BLaER1 treated with 17β-estradiol and CSF1 and Interleukin-3, amounts not matched to agents 10 nM and 100 nM (cell line): ENCODE measurements at regions not wholly inside any gene's neighbourhood (a gene's known extent, or its start where the extent isn't known, plus 50 kb on each side); places are given as distances from the start of the nearest gene placed in this dataset.

Experiments used
- H3K27ac ChIP-seq, 11 experiments: shearing (Covaris generic); formaldehyde crosslinking; 2 replicates each; pipeline ENCODE4 v1.8.1; 2022
- H3K27me3 ChIP-seq, 11 experiments: shearing (Covaris generic); formaldehyde crosslinking; 2 replicates each; pipeline ENCODE4 v1.8.1; 2022
- H3K36me3 ChIP-seq, 11 experiments: shearing (Covaris generic); formaldehyde crosslinking; 2 replicates each; pipeline ENCODE4 v1.8.1; 2022
- H3K4me1 ChIP-seq, 10 experiments: shearing (Covaris generic); formaldehyde crosslinking; 2 replicates each; pipeline ENCODE4 v1.8.1; 2022
- H3K4me2 ChIP-seq, 11 experiments: shearing (Covaris generic); formaldehyde crosslinking; 2 replicates each; pipeline ENCODE4 v1.8.1; 2022
- H3K4me3 ChIP-seq, 10 experiments: shearing (Covaris generic); formaldehyde crosslinking; 2 replicates each; pipeline ENCODE4 v1.8.1; 2022
- H3K9ac ChIP-seq, 11 experiments: shearing (Covaris generic); formaldehyde crosslinking; 2 replicates each; pipeline ENCODE4 v1.8.1; 2022
- H3K9me3 ChIP-seq, 11 experiments: shearing (Covaris generic); formaldehyde crosslinking; replicated peaks in 1 of 11; 2 replicates each; pipeline ENCODE4 v1.8.1; 2022
- H4K20me1 ChIP-seq, 11 experiments: shearing (Covaris generic); formaldehyde crosslinking; 2 replicates each; pipeline ENCODE4 v1.8.1; 2022
- Cebpa-rat ChIP-seq, 11 experiments: shearing (Covaris generic); IDR thresholded peaks; 2 replicates each; pipeline ENCODE4 v1.8.1; 2022

DNA sequence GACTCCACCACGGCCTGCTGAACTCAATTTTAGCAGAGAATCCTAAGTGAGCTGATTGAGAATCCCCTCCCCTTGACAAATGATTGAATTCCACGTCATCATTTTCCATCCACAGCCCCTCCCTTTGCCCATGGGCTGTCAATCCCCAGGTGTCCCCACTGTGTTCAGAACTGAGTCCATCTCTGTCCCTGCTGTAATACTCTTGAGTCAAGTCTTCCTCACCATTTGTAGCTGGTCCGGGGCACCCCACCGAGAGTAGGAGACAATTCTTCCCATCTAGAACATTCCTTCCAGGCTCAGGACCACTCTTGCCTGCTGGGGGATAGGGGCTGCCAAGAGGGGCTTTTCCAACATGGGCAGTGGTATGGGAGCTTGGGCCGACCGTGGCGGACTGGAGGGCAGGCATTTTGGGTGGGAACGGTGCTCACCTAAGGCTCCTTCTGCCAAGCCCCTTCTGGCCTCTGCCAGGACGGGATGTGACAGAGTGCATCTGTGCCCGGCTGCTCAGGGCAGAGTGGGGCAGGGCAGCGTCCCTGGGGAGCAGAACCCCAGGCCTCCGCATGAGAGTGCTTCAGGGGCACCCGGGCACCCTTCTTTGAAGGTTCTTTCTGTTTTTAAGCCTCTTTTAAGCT is 218.1 kb upstream of the RTL1 start:
- H3K9ac ChIP-seq = peak overlapping the region; percentile 79 to 91 (median 87)
- H3K4me3 ChIP-seq = peak overlapping the region; percentile 16 to 71 (median 60); a peak in 18 of 20 replicates
- no peaks in the 10 kb centered on the region for H4K20me1 ChIP-seq
- H3K4me2 ChIP-seq = peak overlapping the region; percentile 75 to 98 (median 93)
- no peaks in the 10 kb centered on the region for H3K9me3 ChIP-seq
- no peaks in the 10 kb centered on the region; a peak in 1 of 22 replicates for H3K36me3 ChIP-seq
- H3K27me3 ChIP-seq = no peaks in the 10 kb centered on the region
- TF ChIP-seq Cebpa-rat (IDR thresholded peaks at IDR 0.05) = no peak
- H3K27ac ChIP-seq = peak overlapping the region; percentile 85 to 97 (median 95)
- peaks cover 47 to 73% (median 61%) of the 10 kb centered on the region in 10 experiments for H3K4me1 ChIP-seq

DNA sequence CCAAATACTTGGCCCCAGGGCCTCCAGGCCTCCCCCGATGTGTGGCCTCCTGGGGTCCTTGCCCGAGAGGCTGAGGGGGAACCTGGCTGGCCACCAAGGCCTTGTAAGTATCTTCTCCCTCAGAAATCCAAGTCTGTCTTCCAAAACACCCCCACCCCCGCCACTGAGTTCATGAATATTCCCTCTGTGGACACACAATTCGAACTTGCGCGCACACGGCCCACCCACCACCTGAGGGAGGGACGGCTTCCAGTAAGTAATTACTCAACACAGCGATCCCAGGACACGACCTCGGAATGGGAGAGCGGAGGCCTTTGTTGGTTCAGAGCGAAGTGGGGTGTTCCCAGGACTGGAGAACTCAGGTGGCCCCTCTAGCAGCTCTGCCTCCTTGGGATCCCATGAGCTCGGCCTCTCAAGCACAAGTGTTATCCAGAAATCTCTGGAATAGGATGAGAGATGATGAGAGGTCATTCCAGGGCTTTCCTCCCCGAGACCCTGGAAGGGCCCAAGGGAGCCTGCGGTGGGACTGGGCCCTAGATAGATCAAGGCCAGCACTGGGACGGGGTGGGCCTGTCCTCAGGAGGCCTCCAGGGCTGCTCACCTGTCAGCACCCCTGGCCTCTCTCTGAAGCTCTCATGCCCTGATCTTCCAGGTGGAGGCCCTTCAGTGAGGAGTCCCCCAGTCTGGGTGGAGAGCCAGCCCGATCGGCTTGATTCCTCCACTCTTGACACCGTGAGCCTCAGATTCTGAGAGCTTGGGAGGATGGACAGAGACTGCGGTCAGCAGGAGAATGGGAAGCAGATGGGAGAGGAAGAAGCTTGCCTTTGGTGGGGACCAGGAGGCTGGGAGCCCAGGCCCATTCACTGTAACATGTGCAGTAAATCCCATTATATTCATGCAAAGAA is 219.0 kb upstream of the RTL1 start:
- Histone ChIP-seq H3K27me3 (no peaks in the 10 kb centered on the region), H3K4me2 (peak overlapping the region; percentile 75 to 98 (median 93)), H3K36me3 (no peaks in the 10 kb centered on the region), H3K9ac (peak overlapping the region; percentile 79 to 91 (median 87); a peak in 20 of 22 replicates), H4K20me1 (no peaks in the 10 kb centered on the region), H3K9me3 (no peaks in the 10 kb centered on the region), H3K27ac (peak overlapping the region; percentile 85 to 97 (median 95); a peak in 21 of 22 replicates), H3K4me1 (peaks cover 47 to 71% (median 61%) of the 10 kb centered on the region in 10 experiments), H3K4me3 (peak overlapping the region in 6 of 10 experiments; percentile 56 to 71 (median 61); a peak in 11 of 20 replicates)
- TF ChIP-seq Cebpa-rat (IDR thresholded peaks at IDR 0.05) = no peak

DNA sequence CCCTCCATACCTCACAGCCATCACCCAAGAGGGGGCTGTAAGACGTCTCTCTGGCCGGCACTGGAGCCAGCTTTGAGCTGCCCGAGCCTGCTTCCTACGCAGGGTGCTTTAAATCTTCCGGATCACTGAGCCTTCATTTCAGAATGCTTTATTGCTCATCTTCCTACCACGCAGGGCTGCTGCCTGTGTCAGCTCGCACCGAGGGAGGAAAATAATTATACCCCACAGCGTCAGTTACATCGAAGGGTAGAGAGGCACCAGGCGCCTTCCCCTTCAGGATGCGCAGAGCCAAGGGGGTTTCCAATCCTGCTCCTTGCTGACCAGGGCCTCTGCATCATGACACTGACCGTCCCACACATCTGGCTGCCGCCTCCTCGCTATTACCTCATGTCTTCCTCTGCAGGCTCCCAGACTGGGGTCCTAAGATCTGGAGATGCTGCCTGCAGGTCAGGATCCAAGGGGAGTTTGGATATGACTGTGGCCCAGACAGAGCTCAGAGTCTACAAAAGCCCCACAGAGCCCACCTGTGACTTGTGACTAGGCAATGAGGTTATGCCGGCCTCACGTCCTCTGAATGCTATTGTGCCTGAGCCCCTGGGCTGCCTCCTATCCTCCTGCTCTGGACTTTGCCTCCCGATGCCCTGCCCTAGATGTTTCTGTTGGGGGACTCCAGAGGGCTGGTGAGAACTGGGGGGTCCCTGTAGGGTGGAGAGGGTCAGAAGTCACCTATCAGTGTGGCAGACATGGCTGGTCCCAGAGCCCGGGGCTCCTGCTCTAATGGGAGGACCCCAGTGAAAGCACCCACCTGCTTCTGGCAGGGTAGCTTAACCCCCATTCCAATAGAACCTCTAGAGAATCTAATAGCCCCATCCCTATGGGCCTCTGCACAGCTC is 220.3 kb upstream of the RTL1 start:
- TF ChIP-seq Cebpa-rat (IDR thresholded peaks at IDR 0.05) = no peak
- Histone ChIP-seq H3K27me3 (no peaks in the 10 kb centered on the region), H3K4me1 (peaks cover 47 to 70% (median 60%) of the 10 kb centered on the region in 10 experiments), H3K9me3 (no peaks in the 10 kb centered on the region), H3K4me3 (no peak overlapping the region), H3K4me2 (peak overlapping the region; percentile 75 to 98 (median 93)), H3K27ac (peak overlapping the region in 6 of 11 experiments; percentile 2 to 96 (median 34); a peak in 9 of 22 replicates), H3K36me3 (no peaks in the 10 kb centered on the region), H3K9ac (peak overlapping the region in 9 of 11 experiments; percentile 5 to 90 (median 14); a peak in 9 of 22 replicates), H4K20me1 (no peaks in the 10 kb centered on the region)

DNA sequence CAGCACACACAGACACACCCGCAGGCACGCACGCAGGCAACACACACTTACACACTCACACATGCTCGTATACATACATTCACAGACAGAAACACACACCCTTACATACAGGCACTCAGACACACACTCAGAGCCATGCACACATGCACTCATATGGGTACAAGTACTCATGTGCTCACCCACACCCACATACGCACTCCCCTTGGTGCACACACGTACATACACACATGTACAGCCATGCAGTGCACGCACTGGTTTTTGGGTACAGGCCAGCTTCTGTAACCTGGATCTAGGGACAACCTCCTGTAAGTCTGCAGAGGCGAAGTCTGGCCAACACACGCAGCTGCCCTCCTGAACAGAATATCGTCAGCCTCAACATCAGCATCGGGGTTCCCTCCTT is 221.3 kb upstream of the RTL1 start:
- TF ChIP-seq Cebpa-rat (IDR thresholded peaks at IDR 0.05) = no peak
- no peak overlapping the region for H3K4me3 ChIP-seq
- H3K27ac ChIP-seq = no peak overlapping the region

GRCh38 chr14:101125313-101125712 is 221.8 kb upstream of the RTL1 start:
- Histone ChIP-seq H3K4me1 (peaks cover 43 to 66% (median 56%) of the 10 kb centered on the region in 10 experiments), H3K27ac (no peak overlapping the region), H4K20me1 (no peaks in the 10 kb centered on the region), H3K4me2 (0 out of 22 replicates have a peak overlapping the region, but pooled peaks of 1 of the 11 experiments have one; percentile 96), H3K4me3 (no peak overlapping the region), H3K9ac (no peak overlapping the region), H3K27me3 (no peaks in the 10 kb centered on the region), H3K9me3 (no peaks in the 10 kb centered on the region), H3K36me3 (no peaks in the 10 kb centered on the region)
- no peak for TF ChIP-seq Cebpa-rat (IDR thresholded peaks at IDR 0.05)

More for the DNA sequence above, 221.3 kb upstream of the RTL1 start:
- H4K20me1 ChIP-seq = no peaks in the 10 kb centered on the region
- H3K9ac ChIP-seq = no peak overlapping the region
- H3K4me1 ChIP-seq = peaks cover 47 to 70% (median 60%) of the 10 kb centered on the region in 10 experiments
- no peaks in the 10 kb centered on the region for H3K36me3 ChIP-seq
- no peaks in the 10 kb centered on the region for H3K27me3 ChIP-seq
- peak overlapping the region in 5 of 11 experiments; percentile 88 to 98 (median 93); a peak in 8 of 22 replicates for H3K4me2 ChIP-seq
- H3K9me3 ChIP-seq = no peaks in the 10 kb centered on the region

- Histone ChIP-seq H3K4me2 (no peak overlapping the region), H4K20me1 (no peaks in the 10 kb centered on the region), H3K9ac (no peak overlapping the region), H3K27ac (no peak overlapping the region), H3K27me3 (no peaks in the 10 kb centered on the region), H3K4me3 (no peak overlapping the region), H3K4me1 (peaks cover 43 to 63% (median 51%) of the 10 kb centered on the region in 10 experiments), H3K9me3 (no peaks in the 10 kb centered on the region), H3K36me3 (no peaks in the 10 kb centered on the region)
- no peak for TF ChIP-seq Cebpa-rat (IDR thresholded peaks at IDR 0.05)
Measured at GRCh38 chr14:101125719-101126651, 222.5 kb upstream of the RTL1 start.

DNA sequence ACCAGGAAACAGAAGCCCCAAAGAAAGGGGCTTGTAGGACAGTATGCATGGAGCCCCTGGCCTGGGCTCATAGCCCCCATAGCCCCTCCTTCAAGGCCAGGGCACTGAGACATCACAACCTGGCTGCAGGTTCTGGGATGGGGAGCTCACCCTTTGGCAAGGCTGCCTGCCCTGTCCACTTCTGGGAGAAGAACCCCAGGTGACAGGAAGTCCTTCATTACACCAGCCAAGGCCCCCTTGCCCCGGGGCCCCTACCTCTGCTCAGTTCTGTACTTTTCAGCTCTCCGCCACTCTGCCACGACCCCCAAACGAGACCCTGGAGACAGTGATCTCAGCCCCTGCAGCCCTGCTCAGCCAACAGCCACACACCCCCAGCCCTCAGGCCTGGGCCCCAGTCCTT is 223.2 kb upstream of the RTL1 start:
- Histone ChIP-seq H3K36me3 (no peaks in the 10 kb centered on the region), H3K4me1 (peaks cover 38 to 65% (median 52%) of the 10 kb centered on the region in 10 experiments), H3K27me3 (no peaks in the 10 kb centered on the region), H3K4me2 (no peak overlapping the region), H3K9ac (no peak overlapping the region), H3K27ac (no peak overlapping the region), H4K20me1 (no peaks in the 10 kb centered on the region), H3K9me3 (no peaks in the 10 kb centered on the region), H3K4me3 (no peak overlapping the region)
- no peak for TF ChIP-seq Cebpa-rat (IDR thresholded peaks at IDR 0.05)

DNA sequence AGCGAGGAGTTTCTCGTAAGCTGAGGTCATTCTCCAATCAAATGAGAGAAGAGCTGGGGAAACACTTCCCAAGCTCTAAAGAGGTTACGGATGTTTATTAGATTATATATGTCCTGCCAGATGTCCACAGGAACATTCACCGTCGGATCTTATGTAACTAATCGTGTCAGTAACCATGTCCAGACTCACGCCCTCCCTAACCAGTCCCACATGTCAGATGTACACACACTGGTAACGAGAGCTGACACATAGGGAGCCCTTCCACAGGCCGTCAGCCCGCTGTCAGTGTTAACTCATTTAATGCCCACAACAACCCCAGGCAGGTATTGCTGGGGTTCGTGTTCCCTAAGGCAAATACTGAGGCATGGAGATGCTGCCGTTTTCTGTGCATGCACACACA is 223.7 kb upstream of the RTL1 start:
- Histone ChIP-seq H3K27ac (no peak overlapping the region), H3K9ac (no peak overlapping the region), H3K9me3 (no peaks in the 10 kb centered on the region), H3K27me3 (no peaks in the 10 kb centered on the region), H3K4me2 (no peak overlapping the region), H4K20me1 (no peaks in the 10 kb centered on the region), H3K4me1 (peaks cover 33 to 65% (median 52%) of the 10 kb centered on the region in 10 experiments), H3K4me3 (no peak overlapping the region), H3K36me3 (no peaks in the 10 kb centered on the region)
- no peak for TF ChIP-seq Cebpa-rat (IDR thresholded peaks at IDR 0.05)
